ENCODE measurements at regions not wholly inside any gene's neighbourhood (a gene's known extent, or its start where the extent isn't known, plus 50 kb on each side); places are given as distances from the start of the nearest gene placed in this dataset.

- DNase-seq (peak; percentile 48), ATAC-seq (ENCODE audit: insufficient read depth, low read depth) (peak; percentile 96)
- H3K27ac ChIP-seq (ENCODE audit: low read length) = no peak overlapping the region
- H3K4me2 ChIP-seq (ENCODE audit: insufficient read depth, low read length) = no peak overlapping the region
- H3K27me3 ChIP-seq (ENCODE audit: insufficient read depth, low read length, poor library complexity) = no peaks in the 10 kb centered on the region
- H3K9me3 ChIP-seq (ENCODE audit: insufficient read depth, low read length, severe bottlenecking) = no peaks in the 10 kb centered on the region
- peaks cover 7% of the 10 kb centered on the region for H3K4me1 ChIP-seq (ENCODE audit: insufficient read depth, low read length)
- no peak overlapping the region for H3K9ac ChIP-seq (ENCODE audit: low read depth, low read length)
- H4K20me1 ChIP-seq (ENCODE audit: insufficient read depth, low read length) = no peaks in the 10 kb centered on the region
- H3K4me3 ChIP-seq (ENCODE audit: low read depth in 1 of 2, low read length in 2 of 2) = no peak overlapping the region
- no peak overlapping the region for H2AFZ ChIP-seq (ENCODE audit: low read depth, low read length)
- no peaks in the 10 kb centered on the region for H3K79me2 ChIP-seq (ENCODE audit: insufficient read depth, low read length)
- no peaks in the 10 kb centered on the region for H3K36me3 ChIP-seq (ENCODE audit: insufficient read depth, low read length)
- TF ChIP-seq EZH2 (IDR thresholded peaks at IDR 0.05; ENCODE audit: borderline replicate concordance, low read depth, low read length, severe bottlenecking) (no peak), CTCF (IDR thresholded peaks at IDR 0.05; ENCODE audit: borderline replicate concordance, extremely low read depth, low read length, poor library complexity, severe bottlenecking) (peak; percentile 89)
These were observed 333.0 kb upstream of the SATB1 start for GRCh38 chr3:18758047-18758704.

DNA sequence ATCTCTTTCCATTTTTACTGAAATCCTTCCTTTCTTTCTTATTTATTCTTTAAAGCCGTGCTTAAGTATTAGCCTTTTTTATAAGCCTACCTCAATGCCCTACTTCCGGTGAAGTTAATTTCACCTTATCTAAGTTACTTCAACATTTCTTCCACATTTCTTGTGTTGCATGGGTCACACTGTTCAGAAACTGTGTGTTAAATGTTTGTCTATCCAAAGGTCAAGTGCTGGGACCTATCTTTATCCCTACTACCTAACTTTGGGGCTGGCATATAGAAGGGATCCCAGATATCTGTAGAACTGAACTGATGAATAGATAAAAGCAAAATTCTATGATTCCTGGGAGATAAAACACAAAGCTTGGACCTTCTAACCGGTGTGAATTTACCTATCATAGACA is 332.3 kb upstream of the SATB1 start:
- H3K27ac ChIP-seq (ENCODE audit: low read length) = no peak overlapping the region
- ATAC-seq (ENCODE audit: insufficient read depth, low read depth) (no peak), DNase-seq (no peak)
- H3K9ac ChIP-seq (ENCODE audit: low read depth, low read length) = no peak overlapping the region
- TF ChIP-seq CTCF (IDR thresholded peaks at IDR 0.05; ENCODE audit: borderline replicate concordance, extremely low read depth, low read length, poor library complexity, severe bottlenecking) = no peak
- TF ChIP-seq EZH2 (IDR thresholded peaks at IDR 0.05; ENCODE audit: borderline replicate concordance, low read depth, low read length, severe bottlenecking) = no peak
- H3K79me2 ChIP-seq (ENCODE audit: insufficient read depth, low read length) = no peaks in the 10 kb centered on the region
- H3K4me2 ChIP-seq (ENCODE audit: insufficient read depth, low read length) = no peak overlapping the region
- H2AFZ ChIP-seq (ENCODE audit: low read depth, low read length) = no peak overlapping the region
- H3K36me3 ChIP-seq (ENCODE audit: insufficient read depth, low read length) = no peaks in the 10 kb centered on the region
- H3K9me3 ChIP-seq (ENCODE audit: insufficient read depth, low read length, severe bottlenecking) = no peaks in the 10 kb centered on the region
- H3K4me1 ChIP-seq (ENCODE audit: insufficient read depth, low read length) = peaks cover 7% of the 10 kb centered on the region
- no peaks in the 10 kb centered on the region for H3K27me3 ChIP-seq (ENCODE audit: insufficient read depth, low read length, poor library complexity)
- H3K4me3 ChIP-seq (ENCODE audit: low read depth in 1 of 2, low read length in 2 of 2) = no peak overlapping the region
- no peaks in the 10 kb centered on the region for H4K20me1 ChIP-seq (ENCODE audit: insufficient read depth, low read length)

DNA sequence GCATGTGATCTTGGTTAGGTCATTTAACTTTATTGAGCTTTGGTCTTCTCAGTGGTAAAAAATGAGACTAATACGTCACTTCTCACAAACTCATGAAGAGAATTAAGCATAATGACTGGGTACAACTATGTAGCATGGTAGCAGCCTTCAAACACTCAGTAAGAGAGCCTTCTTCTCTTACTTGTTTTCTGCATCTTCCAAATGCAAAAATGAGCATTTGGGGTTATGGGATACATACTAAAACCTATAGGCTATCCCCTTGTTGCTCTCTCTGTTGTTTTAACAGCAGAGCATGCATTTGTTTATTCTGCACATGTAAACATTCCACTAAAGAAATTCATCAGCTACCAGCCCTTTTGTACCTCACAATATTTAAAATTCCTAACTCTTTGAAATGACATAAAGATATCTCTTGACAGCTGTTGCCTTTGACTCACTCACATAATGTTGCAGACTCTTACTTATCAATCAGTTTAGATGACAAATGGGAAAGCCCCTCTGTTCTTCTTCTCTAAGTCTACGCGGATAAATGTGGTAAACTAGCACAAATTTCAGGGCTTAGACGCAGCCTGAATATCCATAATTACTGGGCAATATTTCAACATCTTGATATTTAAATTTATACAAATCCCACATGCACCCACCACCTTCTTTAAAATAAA is 327.3 kb upstream of the SATB1 start:
- no peaks in the 10 kb centered on the region for H3K36me3 ChIP-seq (ENCODE audit: insufficient read depth, low read length)
- ATAC-seq (ENCODE audit: insufficient read depth, low read depth) (no peak), DNase-seq (no peak)
- H3K4me1 ChIP-seq (ENCODE audit: insufficient read depth, low read length) = no peaks in the 10 kb centered on the region
- no peaks in the 10 kb centered on the region for H3K79me2 ChIP-seq (ENCODE audit: insufficient read depth, low read length)
- H3K9ac ChIP-seq (ENCODE audit: low read depth, low read length) = no peak overlapping the region
- no peak for TF ChIP-seq EZH2 (IDR thresholded peaks at IDR 0.05; ENCODE audit: borderline replicate concordance, low read depth, low read length, severe bottlenecking)
- TF ChIP-seq CTCF (IDR thresholded peaks at IDR 0.05; ENCODE audit: borderline replicate concordance, extremely low read depth, low read length, poor library complexity, severe bottlenecking) = no peak
- no peak overlapping the region for H2AFZ ChIP-seq (ENCODE audit: low read depth, low read length)
- no peak overlapping the region for H3K4me2 ChIP-seq (ENCODE audit: insufficient read depth, low read length)
- H3K27ac ChIP-seq (ENCODE audit: low read length) = no peak overlapping the region
- H3K9me3 ChIP-seq (ENCODE audit: insufficient read depth, low read length, severe bottlenecking) = no peaks in the 10 kb centered on the region
- no peak overlapping the region for H3K4me3 ChIP-seq (ENCODE audit: low read depth in 1 of 2, low read length in 2 of 2)
- no peaks in the 10 kb centered on the region for H4K20me1 ChIP-seq (ENCODE audit: insufficient read depth, low read length)
- no peaks in the 10 kb centered on the region for H3K27me3 ChIP-seq (ENCODE audit: insufficient read depth, low read length, poor library complexity)

Data from DND-41 (cell line).